ENCODE measurements at regions not wholly inside any gene's neighbourhood (a gene's known extent, or its start where the extent isn't known, plus 50 kb on each side); places are given as distances from the start of the nearest gene placed in this dataset.

- H3K9me3 ChIP-seq (ENCODE audit: low read depth, low read length, poor library complexity, severe bottlenecking): no peaks in the 10 kb centered on the region
- no peaks in the 10 kb centered on the region for H3K36me3 ChIP-seq (ENCODE audit: insufficient read depth, low read length, poor library complexity, severe bottlenecking)
- H3K27ac ChIP-seq (ENCODE audit: low read depth, low read length, poor library complexity, severe bottlenecking): no peak overlapping the region
- no peaks in the 10 kb centered on the region for H3K27me3 ChIP-seq (replicated peaks; ENCODE audit: insufficient read depth, low read depth, low read length, poor library complexity)
- TF ChIP-seq CTCF (conservative IDR thresholded peaks at IDR 0.05; ENCODE audit: low read depth, low read length) (no peak), EZH2 (IDR thresholded peaks at IDR 0.05; ENCODE audit: borderline replicate concordance, low read depth, low read length, poor library complexity, severe bottlenecking) (no peak)
- intact Hi-C loops (cut with micrococcal nuclease; ENCODE audit: unreplicated experiment): no loop called here
- no TSS peak for BruUV-seq (replicated peaks)
- peak overlapping the region; percentile 45 for H3K4me3 ChIP-seq (ENCODE audit: low read depth, low read length, poor library complexity, severe bottlenecking)
- CTCF ChIA-PET: no interaction called here
- H3K4me1 ChIP-seq (ENCODE audit: insufficient read depth, low read length, poor library complexity, severe bottlenecking): no peaks in the 10 kb centered on the region
- POLR2A ChIA-PET (ENCODE audit: low non-redundant PET): no interaction called here
- peak; percentile 77 for DNase-seq (ENCODE audit: low spot score)
Measured at GRCh38 chr2:129877795-129878775, 101.4 kb upstream of the RAB6C start.

- CTCF ChIA-PET: no interaction called here
Measured at GRCh38 chr2:129879614-129880180, 99.8 kb upstream of the RAB6C start.

GRCh38 chr2:129880309-129880708 is 99.2 kb upstream of the RAB6C start:
- Histone ChIP-seq H3K27me3 (replicated peaks; ENCODE audit: insufficient read depth, low read depth, low read length, poor library complexity) (no peaks in the 10 kb centered on the region), H3K4me1 (ENCODE audit: insufficient read depth, low read length, poor library complexity, severe bottlenecking) (no peaks in the 10 kb centered on the region), H3K4me3 (ENCODE audit: low read depth, low read length, poor library complexity, severe bottlenecking) (no peak overlapping the region), H3K9me3 (ENCODE audit: low read depth, low read length, poor library complexity, severe bottlenecking) (no peaks in the 10 kb centered on the region), H3K36me3 (ENCODE audit: insufficient read depth, low read length, poor library complexity, severe bottlenecking) (no peaks in the 10 kb centered on the region), H3K27ac (ENCODE audit: low read depth, low read length, poor library complexity, severe bottlenecking) (no peak overlapping the region)
- POLR2A ChIA-PET (ENCODE audit: low non-redundant PET): no interaction called here
- CTCF ChIA-PET: no interaction called here
- DNase-seq (ENCODE audit: low spot score): no peak
- TF ChIP-seq EZH2 (IDR thresholded peaks at IDR 0.05; ENCODE audit: borderline replicate concordance, low read depth, low read length, poor library complexity, severe bottlenecking): no peak
- no peak for TF ChIP-seq CTCF (conservative IDR thresholded peaks at IDR 0.05; ENCODE audit: low read depth, low read length)
- no TSS peak for BruUV-seq (replicated peaks)
- intact Hi-C loops (cut with micrococcal nuclease; ENCODE audit: unreplicated experiment): no loop called here

More at GRCh38 chr2:129879614-129880180, 99.8 kb upstream of the RAB6C start:
- BruUV-seq (replicated peaks): no TSS peak
- Histone ChIP-seq H3K36me3 (ENCODE audit: insufficient read depth, low read length, poor library complexity, severe bottlenecking) (no peaks in the 10 kb centered on the region), H3K27me3 (replicated peaks; ENCODE audit: insufficient read depth, low read depth, low read length, poor library complexity) (no peaks in the 10 kb centered on the region), H3K4me3 (ENCODE audit: low read depth, low read length, poor library complexity, severe bottlenecking) (no peak overlapping the region), H3K4me1 (ENCODE audit: insufficient read depth, low read length, poor library complexity, severe bottlenecking) (no peaks in the 10 kb centered on the region), H3K9me3 (ENCODE audit: low read depth, low read length, poor library complexity, severe bottlenecking) (no peaks in the 10 kb centered on the region), H3K27ac (ENCODE audit: low read depth, low read length, poor library complexity, severe bottlenecking) (no peak overlapping the region)
- POLR2A ChIA-PET (ENCODE audit: low non-redundant PET): no interaction called here
- intact Hi-C loops (cut with micrococcal nuclease; ENCODE audit: unreplicated experiment): no loop called here
- no peak for DNase-seq (ENCODE audit: low spot score)
- TF ChIP-seq CTCF (conservative IDR thresholded peaks at IDR 0.05; ENCODE audit: low read depth, low read length) (no peak), EZH2 (IDR thresholded peaks at IDR 0.05; ENCODE audit: borderline replicate concordance, low read depth, low read length, poor library complexity, severe bottlenecking) (no peak)

Data from A673 (cell line).